NCI-H1694 treated with DMSO at 0.1 percent for 48 hours (cell line): ENCODE measurements at regions not wholly inside any gene's neighbourhood (a gene's known extent, or its start where the extent isn't known, plus 50 kb on each side); places are given as distances from the start of the nearest gene placed in this dataset.
A peak's percentile ranks its signal among the peaks of the same experiment; 100 is the strongest.

Experiments
- DNase-seq: peaks from one replicate; lab custom pipeline; 2025; lab: John Stamatoyannopoulos, UW

GRCh38 chr15:69656271-69657030, 203.8 kb downstream of the RPLP1 start:
- DNase-seq = no peak

DNA sequence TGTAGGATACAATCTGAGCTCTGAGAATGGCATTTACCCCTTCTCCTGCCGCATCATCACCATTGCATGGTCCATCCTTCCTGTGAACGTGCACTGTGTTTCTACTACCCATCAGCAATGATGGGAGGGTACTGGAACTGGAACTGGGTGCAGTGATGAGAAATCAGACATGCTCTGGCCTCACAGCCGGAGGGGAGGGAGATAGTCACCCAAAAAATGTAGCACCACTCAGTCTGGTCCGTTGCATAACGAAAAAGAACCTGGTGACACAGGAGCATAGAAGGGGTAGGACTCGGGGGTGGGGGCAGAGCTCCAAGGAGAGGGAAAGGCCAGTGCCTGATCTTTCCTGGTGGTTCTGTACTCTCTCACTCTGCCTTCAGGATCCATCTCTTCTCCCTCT, 205.0 kb downstream of the RPLP1 start:
- DNase-seq = no peak

DNA sequence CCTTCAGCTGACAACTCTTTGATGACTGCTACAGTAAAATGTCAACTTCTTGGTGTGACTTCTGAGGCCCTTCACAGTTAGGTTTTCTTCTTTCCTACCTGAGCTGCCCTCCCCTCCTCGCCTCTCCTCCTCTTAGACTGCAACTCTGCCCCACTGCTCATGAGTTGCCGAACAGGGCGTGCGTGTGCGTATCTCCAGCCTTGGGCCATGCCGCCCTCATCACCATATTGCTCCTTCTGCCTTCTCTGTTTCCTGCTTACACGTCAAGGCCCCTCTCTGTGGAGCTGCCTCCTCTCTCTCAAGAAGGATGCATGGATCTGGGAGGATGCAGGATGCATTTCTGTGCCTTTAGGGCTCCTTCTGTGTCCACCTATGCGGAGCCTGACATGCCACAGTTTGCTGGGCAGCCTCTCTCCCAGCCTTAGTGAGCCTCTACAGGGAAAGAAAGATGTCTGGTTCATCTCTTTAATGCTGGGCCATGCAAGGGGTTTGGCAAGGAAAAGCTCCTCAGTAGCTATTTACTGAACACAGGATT, 205.9 kb downstream of the RPLP1 start:
- no peak for DNase-seq

- no peak for DNase-seq
Measured at GRCh38 chr15:69659454-69660050, 206.9 kb downstream of the RPLP1 start.

GRCh38 chr15:69660114-69660513, 207.5 kb downstream of the RPLP1 start:
- DNase-seq = no peak

DNA sequence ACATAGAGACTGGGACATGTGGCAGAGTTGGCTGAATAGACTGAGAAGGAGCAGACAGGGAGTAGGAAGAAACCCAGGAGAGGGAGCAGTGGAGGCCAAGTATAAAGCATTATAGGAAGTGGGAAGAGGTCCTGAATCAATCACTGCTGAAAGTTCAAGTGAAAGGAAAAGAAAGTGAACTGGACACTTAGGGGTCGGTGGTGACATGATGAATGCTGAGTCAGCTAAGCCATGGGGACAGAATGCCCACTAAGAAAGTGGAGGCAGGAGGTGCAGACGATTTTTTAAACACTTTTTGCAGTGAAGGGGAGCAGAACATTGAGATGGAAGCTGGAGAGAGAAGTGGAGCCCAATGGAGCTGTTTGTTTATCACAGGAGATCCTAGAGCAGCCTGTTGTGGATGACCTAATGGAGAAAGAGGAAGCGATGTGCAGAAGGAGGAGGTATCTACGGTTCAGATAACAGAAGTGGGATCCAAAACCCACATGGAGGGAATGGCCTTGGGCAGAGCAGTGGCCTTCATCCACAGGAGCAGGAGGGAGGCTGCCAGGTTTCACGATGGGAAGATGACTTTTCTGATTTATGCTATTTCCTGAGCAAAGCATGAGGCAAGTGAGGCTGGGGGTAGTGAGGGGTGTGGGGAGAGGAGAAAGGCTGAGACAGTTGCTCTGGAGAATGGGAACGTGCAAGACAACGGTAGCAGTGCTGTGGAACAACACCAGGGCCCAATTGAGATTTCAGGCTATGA, 208.2 kb downstream of the RPLP1 start:
- DNase-seq = no peak

DNA sequence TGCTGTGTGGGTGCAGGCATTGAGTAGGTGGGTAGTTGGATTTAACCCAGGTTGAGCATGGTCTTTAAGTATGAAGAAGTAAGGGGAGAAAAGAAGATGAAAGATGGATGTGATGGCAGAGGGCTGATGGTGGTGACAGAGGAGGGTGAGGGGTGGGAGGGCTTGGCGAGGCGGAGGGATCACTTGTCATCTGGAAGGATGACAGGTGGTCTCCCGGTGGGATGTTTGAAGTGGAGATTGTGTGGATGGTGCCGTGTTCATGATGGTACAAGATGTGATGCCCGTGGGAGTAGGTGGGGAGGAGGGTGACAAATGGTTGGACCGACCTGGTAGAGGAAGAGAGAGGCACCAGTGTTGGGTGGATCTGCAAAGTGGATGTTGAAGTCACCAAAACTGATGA, 208.8 kb downstream of the RPLP1 start:
- no peak for DNase-seq

GRCh38 chr15:69661871-69662644, 209.4 kb downstream of the RPLP1 start:
- no peak for DNase-seq

- DNase-seq = no peak
Measured at GRCh38 chr15:69662645-69663000, 210.0 kb downstream of the RPLP1 start.

DNA sequence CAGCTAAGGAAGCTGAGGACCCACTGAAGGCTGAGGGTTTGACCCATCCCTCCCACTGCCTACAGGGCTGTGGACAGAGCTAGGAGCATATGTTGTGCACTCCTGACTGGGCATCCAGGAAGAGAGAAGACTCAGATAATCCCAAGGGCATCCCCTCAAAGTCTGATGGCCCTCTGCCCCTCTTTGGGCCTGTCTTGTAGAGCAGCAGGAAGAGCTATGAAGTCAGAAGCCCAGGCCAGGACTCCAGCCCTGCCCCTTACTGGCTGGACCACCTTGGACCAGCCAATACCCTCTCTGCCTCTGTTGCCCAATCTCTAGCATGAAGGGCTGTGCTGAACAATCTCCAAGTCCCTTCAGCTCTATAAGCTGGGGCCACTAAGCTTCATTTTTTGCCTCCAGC, 210.8 kb downstream of the RPLP1 start:
- DNase-seq = no peak

DNA sequence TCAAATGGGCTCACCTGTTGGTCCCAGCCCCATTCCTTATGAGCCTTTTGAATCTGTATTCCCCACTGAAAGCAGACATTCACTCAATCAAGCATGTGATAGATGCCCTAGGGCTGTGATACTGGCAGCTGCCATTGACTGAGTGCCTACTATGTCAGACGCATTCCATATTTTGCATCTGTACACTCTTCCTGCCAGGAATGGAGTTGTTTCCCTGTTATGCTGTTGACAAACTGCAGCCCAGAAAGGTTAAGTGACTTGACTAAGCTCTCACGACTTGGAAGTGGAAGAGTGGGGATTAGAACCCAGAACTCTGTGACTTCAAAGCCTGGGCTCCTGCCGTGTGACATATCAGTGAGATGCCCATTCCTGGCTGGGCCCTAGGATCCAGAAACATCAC, 211.4 kb downstream of the RPLP1 start:
- no peak for DNase-seq

- DNase-seq = peak; percentile 36
Measured at GRCh38 chr15:69664572-69665571, 212.3 kb downstream of the RPLP1 start.

GRCh38 chr15:69665641-69666111, 213.1 kb downstream of the RPLP1 start:
- DNase-seq = peak; percentile 20

GRCh38 chr15:69666441-69666882, 213.8 kb downstream of the RPLP1 start:
- DNase-seq = no peak

GRCh38 chr15:69666921-69667811, 214.5 kb downstream of the RPLP1 start:
- no peak for DNase-seq

DNA sequence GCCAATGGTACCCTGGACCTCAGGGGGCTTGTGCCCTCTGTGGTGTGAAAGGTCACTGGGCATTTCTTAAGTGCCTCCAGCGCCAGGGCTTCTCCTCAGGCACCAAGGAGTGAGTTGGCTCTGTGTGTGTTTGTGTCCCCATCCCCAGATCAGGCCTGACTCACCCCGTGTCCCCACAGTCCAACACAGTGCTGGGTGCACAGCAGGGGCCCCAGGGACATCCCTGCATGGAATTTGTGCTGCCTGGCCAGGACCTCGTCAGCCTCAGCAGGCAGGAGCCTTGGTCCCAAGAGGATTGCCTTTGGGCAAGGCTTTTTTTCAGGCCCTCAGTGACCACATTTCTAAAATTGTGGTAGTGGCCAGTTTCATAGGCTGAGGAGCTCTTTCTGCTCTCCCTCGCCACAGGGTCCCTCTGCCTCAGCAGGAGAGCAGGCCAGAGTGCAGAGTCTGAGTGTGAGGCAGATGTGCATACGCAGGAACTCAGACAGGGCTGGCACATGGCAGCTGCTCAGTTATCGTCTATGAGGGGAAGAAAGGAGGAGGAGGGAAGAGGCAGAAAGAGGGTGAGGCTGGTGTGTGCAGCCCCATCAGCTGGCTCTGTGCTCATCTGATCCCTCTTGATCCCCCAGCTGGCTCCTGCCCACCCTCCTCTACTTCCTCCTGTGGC, 215.6 kb downstream of the RPLP1 start:
- DNase-seq = peak; percentile 3

DNA sequence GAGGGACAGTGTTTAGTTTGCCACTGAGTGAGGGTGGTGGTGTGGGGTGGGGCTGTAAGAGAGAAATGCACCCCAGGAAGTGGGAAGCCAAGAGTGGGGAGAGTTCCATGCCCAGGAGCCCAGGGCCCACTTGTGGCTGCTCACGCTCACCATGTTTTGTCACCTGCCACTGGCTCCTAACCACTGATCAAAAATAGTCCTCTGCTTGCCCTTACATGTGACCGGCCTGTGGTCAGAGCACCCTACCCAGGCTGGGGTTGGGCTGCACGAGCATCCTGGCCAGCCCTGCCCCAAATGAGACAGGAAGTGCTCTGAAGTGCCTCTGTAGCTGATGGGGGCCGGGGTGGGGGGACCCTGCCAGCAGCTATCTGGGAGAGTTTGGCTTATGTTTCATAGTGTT, 216.3 kb downstream of the RPLP1 start:
- DNase-seq = no peak

GRCh38 chr15:69669446-69669845, 216.8 kb downstream of the RPLP1 start:
- no peak for DNase-seq

DNA sequence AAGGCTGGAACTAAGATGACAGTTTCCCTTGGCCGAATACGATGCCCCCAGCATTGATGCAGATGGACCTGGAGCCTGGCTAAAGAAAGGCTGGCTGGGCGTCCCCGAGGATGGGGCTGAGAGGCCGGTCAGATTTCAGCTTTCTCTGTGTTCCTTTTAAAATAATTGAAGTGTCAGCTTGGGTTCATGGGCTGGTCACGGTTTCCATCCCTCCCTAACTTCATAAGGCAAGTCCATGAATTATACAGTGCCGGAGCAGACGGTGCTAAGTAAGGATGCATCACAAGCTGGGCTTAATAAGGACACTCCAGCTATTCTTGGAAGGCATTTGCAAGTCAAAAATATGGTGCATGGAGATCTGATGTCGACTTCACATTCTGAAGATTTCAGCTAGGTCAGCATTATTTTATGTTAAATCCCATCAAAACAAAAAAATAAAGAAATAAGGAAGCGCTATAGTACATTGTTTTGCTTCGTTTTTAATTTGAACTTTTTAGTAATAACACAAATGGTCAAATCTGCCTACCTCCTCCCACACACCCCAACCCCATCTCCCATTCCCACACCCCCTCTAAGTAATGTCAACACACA, 220.8 kb downstream of the RPLP1 start:
- no peak for DNase-seq
